WTC11 (cell line): ENCODE measurements at regions not wholly inside any gene's neighbourhood (a gene's known extent, or its start where the extent isn't known, plus 50 kb on each side); places are given as distances from the start of the nearest gene placed in this dataset.

Source experiments
- CBFB ChIP-seq: sonication (generic); formaldehyde crosslinking; IDR thresholded peaks from 2 replicates; pipeline ENCODE4 v1.8.1; 2022; ENCODE audit warnings: mild to moderate bottlenecking, low read depth, missing genetic modification reagents
- ESRRA ChIP-seq: sonication (generic); formaldehyde crosslinking; IDR thresholded peaks from 2 replicates; pipeline ENCODE4 v1.8.1; 2022; ENCODE audit warnings: mild to moderate bottlenecking, missing genetic modification reagents, borderline replicate concordance
- GABPB1 ChIP-seq: sonication (generic); formaldehyde crosslinking; IDR thresholded peaks from 2 replicates; pipeline ENCODE4 v1.8.1; 2023; ENCODE audit warnings: mild to moderate bottlenecking, missing genetic modification reagents
- IRF2 ChIP-seq: sonication (generic); formaldehyde crosslinking; IDR thresholded peaks from 2 replicates; pipeline ENCODE4 v1.8.0; 2022; ENCODE audit warnings: low read depth, missing genetic modification reagents, borderline replicate concordance
- SOX15 ChIP-seq: fragments of 250-450 bp; sonication (Bioruptor Pico); IDR thresholded peaks from 2 replicates; pipeline ENCODE4 v1.9.0; 2021; ENCODE audit warnings: mild to moderate bottlenecking
- TP53 ChIP-seq: sonication (generic); formaldehyde crosslinking; IDR thresholded peaks from 2 replicates; pipeline ENCODE4 v1.8.1; 2023; ENCODE audit warnings: mild to moderate bottlenecking, missing genetic modification reagents
- USF2 ChIP-seq: sonication (generic); formaldehyde crosslinking; IDR thresholded peaks from 2 replicates; pipeline ENCODE4 v1.8.1; 2023; ENCODE audit warnings: mild to moderate bottlenecking, missing genetic modification reagents, moderate library complexity
- ZNF121 ChIP-seq: sonication (generic); formaldehyde crosslinking; IDR thresholded peaks from 2 replicates; pipeline ENCODE4 v1.8.0; 2023; ENCODE audit warnings: missing genetic modification reagents
- ZNF416 ChIP-seq: fragments of 250-450 bp; sonication (Bioruptor Pico); IDR thresholded peaks from 2 replicates; pipeline ENCODE4 v1.9.0; 2021; ENCODE audit warnings: mild to moderate bottlenecking, inconsistent platforms
- TF ChIP-seq, protein P1 (sequence below): fragments of 200-600 bp; IDR thresholded peaks from 2 replicates; pipeline ENCODE4 v1.8.0; 2022; ENCODE audit warnings: antibody characterized with exemption
- TF ChIP-seq, protein P2 (sequence below): sonication (generic); formaldehyde crosslinking; IDR thresholded peaks from 2 replicates; pipeline ENCODE4 v1.8.0; 2022; ENCODE audit warnings: mild to moderate bottlenecking, missing genetic modification reagents
- TF ChIP-seq, protein P3 (sequence below): sonication (generic); formaldehyde crosslinking; conservative IDR thresholded peaks from 2 replicates; pipeline ENCODE4 v1.8.1; 2023; ENCODE audit warnings: mild to moderate bottlenecking, low read depth, missing genetic modification reagents, moderate library complexity

DNA sequence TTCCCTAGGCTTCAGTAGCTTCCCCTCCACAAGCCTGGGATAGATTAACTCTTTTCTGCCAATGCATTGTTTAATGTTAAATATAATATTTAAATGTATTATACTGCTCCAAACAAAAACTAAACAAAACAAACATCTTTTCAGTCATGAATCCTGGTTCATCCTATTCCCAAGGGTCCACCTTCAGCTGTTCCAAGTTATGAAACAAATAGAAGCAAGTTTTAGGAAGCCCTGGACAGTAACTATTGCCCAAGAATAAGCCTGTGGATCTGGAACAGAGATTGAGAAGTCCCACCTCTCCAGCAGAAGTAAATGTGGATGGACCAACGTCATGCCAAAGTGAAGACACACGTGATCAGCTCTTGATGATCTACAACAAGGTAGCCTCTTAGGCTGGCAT lies 408.1 kb downstream of the SETD4 start:
- TF ChIP-seq, protein P1, sequence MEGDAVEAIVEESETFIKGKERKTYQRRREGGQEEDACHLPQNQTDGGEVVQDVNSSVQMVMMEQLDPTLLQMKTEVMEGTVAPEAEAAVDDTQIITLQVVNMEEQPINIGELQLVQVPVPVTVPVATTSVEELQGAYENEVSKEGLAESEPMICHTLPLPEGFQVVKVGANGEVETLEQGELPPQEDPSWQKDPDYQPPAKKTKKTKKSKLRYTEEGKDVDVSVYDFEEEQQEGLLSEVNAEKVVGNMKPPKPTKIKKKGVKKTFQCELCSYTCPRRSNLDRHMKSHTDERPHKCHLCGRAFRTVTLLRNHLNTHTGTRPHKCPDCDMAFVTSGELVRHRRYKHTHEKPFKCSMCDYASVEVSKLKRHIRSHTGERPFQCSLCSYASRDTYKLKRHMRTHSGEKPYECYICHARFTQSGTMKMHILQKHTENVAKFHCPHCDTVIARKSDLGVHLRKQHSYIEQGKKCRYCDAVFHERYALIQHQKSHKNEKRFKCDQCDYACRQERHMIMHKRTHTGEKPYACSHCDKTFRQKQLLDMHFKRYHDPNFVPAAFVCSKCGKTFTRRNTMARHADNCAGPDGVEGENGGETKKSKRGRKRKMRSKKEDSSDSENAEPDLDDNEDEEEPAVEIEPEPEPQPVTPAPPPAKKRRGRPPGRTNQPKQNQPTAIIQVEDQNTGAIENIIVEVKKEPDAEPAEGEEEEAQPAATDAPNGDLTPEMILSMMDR, result no peak
- TF ChIP-seq SOX15 (no peak), ZNF416 (CRISPR knock-in tag) (no peak), ZNF121 (CRISPR knock-in tag) (no peak), ESRRA (CRISPR knock-in tag) (no peak), CBFB (CRISPR knock-in tag) (no peak), GABPB1 (CRISPR knock-in tag) (no peak), IRF2 (no peak), TP53 (no peak), USF2 (CRISPR knock-in tag) (no peak)
- TF ChIP-seq, protein P2, sequence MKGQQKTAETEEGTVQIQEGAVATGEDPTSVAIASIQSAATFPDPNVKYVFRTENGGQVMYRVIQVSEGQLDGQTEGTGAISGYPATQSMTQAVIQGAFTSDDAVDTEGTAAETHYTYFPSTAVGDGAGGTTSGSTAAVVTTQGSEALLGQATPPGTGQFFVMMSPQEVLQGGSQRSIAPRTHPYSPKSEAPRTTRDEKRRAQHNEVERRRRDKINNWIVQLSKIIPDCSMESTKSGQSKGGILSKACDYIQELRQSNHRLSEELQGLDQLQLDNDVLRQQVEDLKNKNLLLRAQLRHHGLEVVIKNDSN (CRISPR knock-in tag), result no peak
- TF ChIP-seq, protein P3, sequence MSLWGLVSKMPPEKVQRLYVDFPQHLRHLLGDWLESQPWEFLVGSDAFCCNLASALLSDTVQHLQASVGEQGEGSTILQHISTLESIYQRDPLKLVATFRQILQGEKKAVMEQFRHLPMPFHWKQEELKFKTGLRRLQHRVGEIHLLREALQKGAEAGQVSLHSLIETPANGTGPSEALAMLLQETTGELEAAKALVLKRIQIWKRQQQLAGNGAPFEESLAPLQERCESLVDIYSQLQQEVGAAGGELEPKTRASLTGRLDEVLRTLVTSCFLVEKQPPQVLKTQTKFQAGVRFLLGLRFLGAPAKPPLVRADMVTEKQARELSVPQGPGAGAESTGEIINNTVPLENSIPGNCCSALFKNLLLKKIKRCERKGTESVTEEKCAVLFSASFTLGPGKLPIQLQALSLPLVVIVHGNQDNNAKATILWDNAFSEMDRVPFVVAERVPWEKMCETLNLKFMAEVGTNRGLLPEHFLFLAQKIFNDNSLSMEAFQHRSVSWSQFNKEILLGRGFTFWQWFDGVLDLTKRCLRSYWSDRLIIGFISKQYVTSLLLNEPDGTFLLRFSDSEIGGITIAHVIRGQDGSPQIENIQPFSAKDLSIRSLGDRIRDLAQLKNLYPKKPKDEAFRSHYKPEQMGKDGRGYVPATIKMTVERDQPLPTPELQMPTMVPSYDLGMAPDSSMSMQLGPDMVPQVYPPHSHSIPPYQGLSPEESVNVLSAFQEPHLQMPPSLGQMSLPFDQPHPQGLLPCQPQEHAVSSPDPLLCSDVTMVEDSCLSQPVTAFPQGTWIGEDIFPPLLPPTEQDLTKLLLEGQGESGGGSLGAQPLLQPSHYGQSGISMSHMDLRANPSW (CRISPR knock-in tag), result no peak
